GM18511 (cell line): ENCODE measurements at regions not wholly inside any gene's neighbourhood (a gene's known extent, or its start where the extent isn't known, plus 50 kb on each side); places are given as distances from the start of the nearest gene placed in this dataset.
"Not testable (repeated sequence)": the region's sequence is repeated elsewhere in the genome, so short reads cannot be mapped to it uniquely, and the experiment has no call there.

Source experiments
- ATAC-seq: cut with Tn5 transposase; IDR thresholded peaks from one replicate; pipeline ENCODE4 v1.9.1; 2021; ENCODE audit warnings: mild to moderate bottlenecking, moderate library complexity; ENCODE audit not compliant: unreplicated experiment

- not testable (repeated sequence) for ATAC-seq
Observed at GRCh38 chr4:148598418-148599207, 156.4 kb upstream of the NR3C2 start.

GRCh38 chr4:148589182-148589581, 147.0 kb upstream of the NR3C2 start:
- ATAC-seq = no peak

GRCh38 chr4:148575577-148575976, 133.4 kb upstream of the NR3C2 start:
- ATAC-seq = no peak

GRCh38 chr4:148574911-148575310, 132.7 kb upstream of the NR3C2 start:
- ATAC-seq = no peak

- ATAC-seq = no peak
Observed at GRCh38 chr4:148574502-148574901, 132.3 kb upstream of the NR3C2 start.

- no peak for ATAC-seq
Observed at GRCh38 chr4:148574066-148574465, 131.9 kb upstream of the NR3C2 start.

- no peak for ATAC-seq
Observed at GRCh38 chr4:148573296-148573695, 131.1 kb upstream of the NR3C2 start.

GRCh38 chr4:148565801-148566200, 123.6 kb upstream of the NR3C2 start:
- ATAC-seq = no peak

- no peak for ATAC-seq
Observed at GRCh38 chr4:148563684-148564083, 121.5 kb upstream of the NR3C2 start.

- ATAC-seq = no peak
Observed at GRCh38 chr4:148561467-148561866, 119.3 kb upstream of the NR3C2 start.

- no peak for ATAC-seq
Observed at GRCh38 chr4:148557793-148558192, 115.6 kb upstream of the NR3C2 start.

- no peak for ATAC-seq
Observed at GRCh38 chr4:148550788-148551187, 108.6 kb upstream of the NR3C2 start.

GRCh38 chr4:148542922-148543623, 100.9 kb upstream of the NR3C2 start:
- no peak for ATAC-seq

- ATAC-seq = no peak
Observed at GRCh38 chr4:148540622-148541326, 98.6 kb upstream of the NR3C2 start.

GRCh38 chr4:148539387-148539786, 97.2 kb upstream of the NR3C2 start:
- no peak for ATAC-seq

GRCh38 chr4:148533851-148534250, 91.6 kb upstream of the NR3C2 start:
- ATAC-seq = not testable (repeated sequence)

GRCh38 chr4:148530114-148530513, 87.9 kb upstream of the NR3C2 start:
- ATAC-seq = no peak

GRCh38 chr4:148527571-148527970, 85.4 kb upstream of the NR3C2 start:
- ATAC-seq = no peak

GRCh38 chr4:148522995-148523394, 80.8 kb upstream of the NR3C2 start:
- ATAC-seq = no peak

- ATAC-seq = no peak
Observed at GRCh38 chr4:148515248-148515647, 73.0 kb upstream of the NR3C2 start.

- ATAC-seq = no peak
Observed at GRCh38 chr4:148514581-148514980, 72.4 kb upstream of the NR3C2 start.

GRCh38 chr4:148514041-148514440, 71.8 kb upstream of the NR3C2 start:
- ATAC-seq = no peak
